Stomach (tissue), 8 donors: ENCODE measurements at regions not wholly inside any gene's neighbourhood (a gene's known extent, or its start where the extent isn't known, plus 50 kb on each side); places are given as distances from the start of the nearest gene placed in this dataset.
A peak's percentile ranks its signal among the peaks of the same experiment; 100 is the strongest.
"Not testable (repeated sequence)": the region's sequence is repeated elsewhere in the genome, so short reads cannot be mapped to it uniquely, and the experiment has no call there.

Experiments
- DNase-seq, 2 donors: peaks; one replicate each; pipeline versions ENCODE4 v3.0.0 to v3.0.0-alpha.2; 2013 to 2019
- H3K27ac ChIP-seq, 5 donors: fragments of 200-600 bp in 4 of 5; sonication (generic) in 4 of 5; one replicate each; pipeline ENCODE4 v1.5.1; 2013 to 2019; ENCODE audit warnings: mild to moderate bottlenecking in 1 of 5, moderate library complexity in 1 of 5
- H3K27me3 ChIP-seq, 3 donors: fragments of 200-600 bp; sonication (generic); one replicate each; pipeline ENCODE4 v1.5.1; 2017 to 2019; ENCODE audit warnings: mixed run types in 1 of 3
- H3K36me3 ChIP-seq, 4 donors: fragments of 200-600 bp; sonication (generic); 1 replicate in 3 of 4; 2 replicates in 1 of 4; pipeline ENCODE4 v1.5.1; 2016 to 2019
- H3K4me1 ChIP-seq, 4 donors: fragments of 200-600 bp; sonication (generic); one replicate each; pipeline ENCODE4 v1.5.1; 2016 to 2019
- H3K4me3 ChIP-seq, 4 donors: fragments of 200-600 bp; sonication (generic) in 3 of 4; one replicate each; pipeline ENCODE4 v1.5.1; 2016 to 2019; ENCODE audit warnings: mild to moderate bottlenecking in 1 of 4
- H3K9me3 ChIP-seq, 4 donors: fragments of 200-600 bp; sonication (generic); one replicate each; pipeline ENCODE4 v1.5.1; 2016 to 2019
- CTCF ChIP-seq, 7 experiments: fragments of 450-650 bp in 4 of 7; fragments of 200-600 bp in 3 of 7; sonication (generic) in 3 of 7; IDR thresholded peaks; one replicate each; pipeline ENCODE4 v1.5.1; 2016 to 2019; ENCODE audit warnings: antibody characterized with exemption in 7 of 7, control low read depth in 2 of 7, mild to moderate bottlenecking in 1 of 7
- EP300 ChIP-seq: sonication (generic); formaldehyde crosslinking; IDR thresholded peaks from one replicate; pipeline ENCODE4 v1.6.1; 2017; ENCODE audit warnings: antibody characterized with exemption
- POLR2A ChIP-seq, 4 donors: fragments of 450-650 bp; IDR thresholded peaks; one replicate each; pipeline ENCODE4 v1.6.1; 2016; ENCODE audit warnings: antibody characterized with exemption in 4 of 4, control low read depth in 2 of 4, mild to moderate bottlenecking in 1 of 4, moderate library complexity in 1 of 4
- POLR2AphosphoS5 ChIP-seq, 3 donors: sonication (generic); formaldehyde crosslinking; IDR thresholded peaks; one replicate each; pipeline ENCODE4 v1.6.1; 2016; ENCODE audit warnings: antibody characterized with exemption in 3 of 3
- WGBS, 5 donors: extraction: QIAGEN DNeasy Blood & Tissue Kit in 3 of 5; methylation state at CpG; one replicate each; pipeline versions ENCODE4 v1.1.5 to v1.1.7; 2013 to 2018; 5-methylcytosine and 5-hydroxymethylcytosine counted together
- intact Hi-C: fragments of 100-400 bp; cut with DNase I; formaldehyde crosslinking; loops from one replicate; pipeline ENCODE4 v1.15.1; 2023; ENCODE audit warnings: low total_unique reads
- donor health status: healthy with polysubstance abuse.
- donor health status: Bipolar disorder and iron deficiency.
- donor health status: healthy.

- H3K9me3 ChIP-seq: no peaks in the 10 kb centered on the region
- WGBS, 5 donors: 39 to 69% (median 53%) methylated on average over 1 of the region's 1 CpG
- intact Hi-C loops: no loop called here
- no peaks in the 10 kb centered on the region for H3K36me3 ChIP-seq
- no peak for DNase-seq
- no peaks in the 10 kb centered on the region for H3K27me3 ChIP-seq
- no peak overlapping the region for H3K27ac ChIP-seq
- no peak overlapping the region for H3K4me3 ChIP-seq
- no peak for TF ChIP-seq POLR2A (IDR thresholded peaks at IDR 0.05)
- TF ChIP-seq EP300: no peak
- TF ChIP-seq POLR2AphosphoS5 (IDR thresholded peaks at IDR 0.05): no peak
- TF ChIP-seq CTCF (IDR thresholded peaks at IDR 0.05): no peak
- H3K4me1 ChIP-seq: peaks cover 0 to 19% (median 9%) of the 10 kb centered on the region in 4 donors
These were observed 330.5 kb upstream of the KCNMB2 start for GRCh38 chr3:178205740-178206139.

- Histone ChIP-seq H3K36me3 (no peaks in the 10 kb centered on the region), H3K27me3 (no peaks in the 10 kb centered on the region), H3K4me3 (no peak overlapping the region), H3K4me1 (peaks cover 0 to 19% (median 9%) of the 10 kb centered on the region in 4 donors), H3K27ac (no peak overlapping the region), H3K9me3 (no peaks in the 10 kb centered on the region)
- DNase-seq: peak in 1 of 2 donors; percentile 13
- 49 to 69% (median 59%) methylated on average over 3 of the region's 3 CpGs for WGBS, 5 donors
- intact Hi-C loops: no loop called here
- no peak for TF ChIP-seq CTCF (IDR thresholded peaks at IDR 0.05)
- no peak for TF ChIP-seq POLR2A (IDR thresholded peaks at IDR 0.05)
- no peak for TF ChIP-seq EP300
- TF ChIP-seq POLR2AphosphoS5 (IDR thresholded peaks at IDR 0.05): no peak
These were observed 329.7 kb upstream of the KCNMB2 start for GRCh38 chr3:178206521-178206920.

- H3K27ac ChIP-seq, DNase-seq, H3K36me3 ChIP-seq, H3K27me3 ChIP-seq, H3K9me3 ChIP-seq, H3K4me3 ChIP-seq, intact Hi-C loops: not testable (repeated sequence)
- WGBS, 5 donors: 83 to 93% (median 88%) methylated on average over 2 of the region's 2 CpGs
- H3K4me1 ChIP-seq: peaks cover 0 to 15% (median 6%) of the 10 kb centered on the region in 4 donors
These were observed 329.1 kb upstream of the KCNMB2 start for GRCh38 chr3:178207161-178207560.

- H3K27ac ChIP-seq, intact Hi-C loops, H3K4me3 ChIP-seq, H3K9me3 ChIP-seq, DNase-seq, H3K36me3 ChIP-seq, H3K27me3 ChIP-seq: not testable (repeated sequence)
- 88 to 94% (median 91%) methylated on average over 9 of the region's 9 CpGs for WGBS, 5 donors
- peaks cover 0 to 12% (median 4%) of the 10 kb centered on the region in 4 donors for H3K4me1 ChIP-seq
These were observed 328.6 kb upstream of the KCNMB2 start for GRCh38 chr3:178207627-178208026.

- H3K36me3 ChIP-seq, intact Hi-C loops, H3K4me3 ChIP-seq, H3K9me3 ChIP-seq, H3K27ac ChIP-seq, H3K27me3 ChIP-seq, DNase-seq, H3K4me1 ChIP-seq: not testable (repeated sequence)
- WGBS, 5 donors: 96 to 100% (median 100%) methylated on average over 1 of the region's 1 CpG
These were observed 327.1 kb upstream of the KCNMB2 start for GRCh38 chr3:178209116-178209515.

- H3K27me3 ChIP-seq, intact Hi-C loops, H3K27ac ChIP-seq, H3K4me3 ChIP-seq, H3K36me3 ChIP-seq, H3K4me1 ChIP-seq, H3K9me3 ChIP-seq, DNase-seq: not testable (repeated sequence)
- whole genome bisulfite sequencing, 5 donors: 89 to 100% (median 97%) methylated on average over 2 of the region's 2 CpGs
These were observed 326.6 kb upstream of the KCNMB2 start for GRCh38 chr3:178209618-178210017.

GRCh38 chr3:178211086-178211485, 325.1 kb upstream of the KCNMB2 start:
- H3K4me1 ChIP-seq, H3K36me3 ChIP-seq, DNase-seq, H3K27ac ChIP-seq, H3K4me3 ChIP-seq, intact Hi-C loops, H3K27me3 ChIP-seq, H3K9me3 ChIP-seq: not testable (repeated sequence)
- WGBS, 5 donors: 63 to 92% (median 88%) methylated on average over 1 of the region's 1 CpG
